ENCODE measurements at regions not wholly inside any gene's neighbourhood (a gene's known extent, or its start where the extent isn't known, plus 50 kb on each side); places are given as distances from the start of the nearest gene placed in this dataset.

DNA sequence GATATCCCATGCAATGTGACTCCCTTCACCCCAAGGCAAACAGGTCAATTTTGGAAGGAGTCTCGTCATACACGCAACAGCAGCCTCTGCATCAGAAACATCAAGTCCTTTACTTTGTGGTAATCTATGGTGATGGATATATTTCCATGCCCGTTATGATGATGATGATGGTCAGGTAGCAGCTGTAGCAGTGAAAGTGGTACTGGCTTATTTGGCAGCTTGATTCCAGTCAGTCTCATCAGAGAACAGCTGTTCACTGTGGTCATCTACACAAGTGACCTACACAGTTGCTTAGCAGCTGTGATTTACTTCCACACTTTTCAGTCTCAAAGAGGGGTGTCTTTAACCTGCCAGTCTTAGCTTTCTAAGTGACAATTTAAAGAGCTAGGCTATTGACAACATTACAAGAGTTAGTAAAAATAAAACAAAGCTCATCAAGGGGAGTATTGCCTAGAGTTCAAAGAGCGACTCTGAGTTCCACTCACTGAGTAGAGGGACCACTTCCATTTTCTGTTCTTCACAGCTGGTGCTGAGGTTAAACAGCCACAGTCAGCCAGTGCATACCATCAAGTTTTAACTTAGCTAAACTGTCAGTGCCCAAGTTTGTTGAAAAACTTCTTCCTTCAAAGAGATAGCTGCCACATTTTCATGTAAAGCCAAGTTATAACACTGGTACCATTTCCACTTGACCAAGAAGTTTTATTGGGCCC, 587.4 kb upstream of the KCNMB2 start:
- no peak for DNase-seq (ENCODE audit: insufficient read length, low spot score)
- TF ChIP-seq, protein P1, sequence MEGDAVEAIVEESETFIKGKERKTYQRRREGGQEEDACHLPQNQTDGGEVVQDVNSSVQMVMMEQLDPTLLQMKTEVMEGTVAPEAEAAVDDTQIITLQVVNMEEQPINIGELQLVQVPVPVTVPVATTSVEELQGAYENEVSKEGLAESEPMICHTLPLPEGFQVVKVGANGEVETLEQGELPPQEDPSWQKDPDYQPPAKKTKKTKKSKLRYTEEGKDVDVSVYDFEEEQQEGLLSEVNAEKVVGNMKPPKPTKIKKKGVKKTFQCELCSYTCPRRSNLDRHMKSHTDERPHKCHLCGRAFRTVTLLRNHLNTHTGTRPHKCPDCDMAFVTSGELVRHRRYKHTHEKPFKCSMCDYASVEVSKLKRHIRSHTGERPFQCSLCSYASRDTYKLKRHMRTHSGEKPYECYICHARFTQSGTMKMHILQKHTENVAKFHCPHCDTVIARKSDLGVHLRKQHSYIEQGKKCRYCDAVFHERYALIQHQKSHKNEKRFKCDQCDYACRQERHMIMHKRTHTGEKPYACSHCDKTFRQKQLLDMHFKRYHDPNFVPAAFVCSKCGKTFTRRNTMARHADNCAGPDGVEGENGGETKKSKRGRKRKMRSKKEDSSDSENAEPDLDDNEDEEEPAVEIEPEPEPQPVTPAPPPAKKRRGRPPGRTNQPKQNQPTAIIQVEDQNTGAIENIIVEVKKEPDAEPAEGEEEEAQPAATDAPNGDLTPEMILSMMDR (IDR thresholded peaks at IDR 0.05; ENCODE audit: insufficient read depth, missing control alignments) = no peak
- FAIRE-seq = no peak

DNA sequence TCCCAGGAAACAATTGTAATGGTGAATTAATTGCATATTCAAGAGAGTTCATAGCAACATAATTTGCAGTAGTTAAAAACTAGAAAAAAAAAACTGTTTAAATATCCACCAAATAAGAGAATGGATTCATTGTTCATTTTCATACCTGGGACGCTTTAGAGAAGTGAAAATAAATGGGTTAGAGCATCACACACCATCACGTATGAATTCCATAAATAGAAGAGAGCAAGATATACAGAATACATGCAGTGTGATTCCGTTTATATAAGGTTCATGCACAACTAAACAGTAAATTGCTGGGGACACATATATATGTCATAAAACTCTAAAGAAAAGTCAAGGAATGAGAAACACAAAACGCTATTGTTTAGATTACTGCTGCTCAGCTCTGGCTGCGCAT, 577.0 kb upstream of the KCNMB2 start:
- DNase-seq (ENCODE audit: insufficient read length, low spot score) = no peak
- TF ChIP-seq, protein P1 (IDR thresholded peaks at IDR 0.05; ENCODE audit: insufficient read depth, missing control alignments) = no peak
- no peak for FAIRE-seq

GRCh38 chr3:177960014-177960413, 576.2 kb upstream of the KCNMB2 start:
- FAIRE-seq = no peak
- TF ChIP-seq, protein P1 (IDR thresholded peaks at IDR 0.05; ENCODE audit: insufficient read depth, missing control alignments) = no peak

GRCh38 chr3:177960722-177961121, 575.5 kb upstream of the KCNMB2 start:
- TF ChIP-seq, protein P1 (IDR thresholded peaks at IDR 0.05; ENCODE audit: insufficient read depth, missing control alignments) = no peak
- FAIRE-seq (no peak), DNase-seq (ENCODE audit: insufficient read length, low spot score) (no peak)

More at GRCh38 chr3:177960014-177960413, 576.2 kb upstream of the KCNMB2 start:
- DNase-seq (ENCODE audit: insufficient read length, low spot score) = no peak

DNA sequence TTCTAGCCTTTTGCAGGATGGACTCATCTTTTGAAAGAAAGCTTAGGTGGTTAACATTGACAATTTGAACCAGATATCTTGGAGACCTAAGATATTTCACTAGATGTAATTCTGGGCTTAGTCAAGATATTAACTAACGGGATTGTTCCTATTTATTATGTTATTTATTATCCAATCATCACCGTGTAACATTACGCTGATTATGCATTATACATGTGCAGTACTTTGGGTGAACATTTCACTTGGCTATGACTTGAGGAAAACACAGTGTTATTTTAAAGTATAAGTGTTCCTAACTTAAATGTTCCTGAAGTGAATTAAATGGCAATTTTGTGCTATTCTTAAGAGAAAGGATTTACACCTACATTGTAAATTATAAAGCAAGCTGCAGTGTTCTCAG, 574.5 kb upstream of the KCNMB2 start:
- FAIRE-seq (no peak), DNase-seq (ENCODE audit: insufficient read length, low spot score) (no peak)
- TF ChIP-seq, protein P1 (IDR thresholded peaks at IDR 0.05; ENCODE audit: insufficient read depth, missing control alignments) = no peak

DNA sequence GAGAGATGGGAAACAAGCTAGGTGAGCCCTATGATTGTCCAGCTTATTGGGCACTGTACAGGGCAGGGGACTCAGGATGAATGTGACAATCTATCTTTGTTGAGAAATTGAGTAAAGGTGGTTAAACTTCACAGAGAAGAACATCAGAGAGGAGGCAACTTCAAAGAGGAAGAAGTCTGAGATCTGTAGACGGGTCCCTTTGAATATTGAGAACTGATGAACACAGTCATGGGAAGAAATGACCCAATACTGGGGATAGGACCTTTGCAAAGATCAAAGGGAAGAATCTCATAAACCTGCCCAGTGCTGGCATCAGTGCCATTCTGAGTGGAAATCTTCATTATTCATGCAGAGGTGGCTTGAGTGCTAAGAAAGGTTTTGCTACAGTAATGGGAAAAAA, 569.7 kb upstream of the KCNMB2 start:
- TF ChIP-seq, protein P1 (IDR thresholded peaks at IDR 0.05; ENCODE audit: insufficient read depth, missing control alignments) = no peak
- DNase-seq (ENCODE audit: insufficient read length, low spot score) = no peak
- FAIRE-seq = no peak

DNA sequence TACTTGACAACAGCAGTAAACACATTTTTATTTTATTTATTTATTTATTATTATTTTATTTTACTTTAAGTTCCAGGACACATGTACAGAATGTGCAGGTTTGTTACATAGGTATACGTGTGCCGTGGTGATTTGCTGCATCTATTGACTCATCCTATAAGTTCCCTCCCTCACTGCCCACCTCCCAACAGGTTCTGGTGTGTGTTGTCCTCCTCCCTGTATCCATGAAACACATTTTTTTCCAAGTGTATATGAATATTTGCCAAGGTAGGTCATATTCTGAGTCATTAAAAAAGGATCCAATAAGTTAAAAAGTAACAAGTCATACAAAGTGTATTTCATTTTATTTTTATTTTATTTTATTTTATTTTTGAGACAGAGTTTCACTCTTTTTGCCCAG, 567.3 kb upstream of the KCNMB2 start:
- TF ChIP-seq, protein P1 (IDR thresholded peaks at IDR 0.05; ENCODE audit: insufficient read depth, missing control alignments) = no peak
- no peak for FAIRE-seq
- DNase-seq (ENCODE audit: insufficient read length, low spot score) = no peak
